Limb (tissue), 2 donors: ENCODE measurements at regions not wholly inside any gene's neighbourhood (a gene's known extent, or its start where the extent isn't known, plus 50 kb on each side); places are given as distances from the start of the nearest gene placed in this dataset.

Experiments
- DNase-seq, 2 donors: peaks; one replicate each; pipeline ENCODE4 v3.0.0-alpha.2; 2016; ENCODE audit errors: extremely low spot score in 2 of 2

DNA sequence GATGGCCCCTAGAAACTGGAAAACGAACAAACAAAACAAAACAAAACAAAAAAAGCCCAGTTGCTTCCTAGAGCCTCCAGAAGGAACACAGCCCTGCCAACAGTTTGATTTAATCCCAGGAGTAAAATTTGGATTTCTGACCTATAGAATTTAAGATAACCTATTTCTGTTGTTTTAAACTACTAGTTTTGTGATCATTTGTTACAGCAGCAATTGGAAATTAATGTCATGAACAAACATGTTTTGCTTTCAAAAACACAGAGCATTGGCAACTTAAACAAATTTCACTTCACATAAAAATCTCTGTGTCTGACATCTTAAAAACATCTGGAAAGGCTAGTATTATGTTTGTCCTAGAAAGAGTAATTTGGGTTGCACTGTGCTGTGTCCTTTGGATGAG, 437.3 kb downstream of the METTL15 start:
- DNase-seq, result no peak

DNA sequence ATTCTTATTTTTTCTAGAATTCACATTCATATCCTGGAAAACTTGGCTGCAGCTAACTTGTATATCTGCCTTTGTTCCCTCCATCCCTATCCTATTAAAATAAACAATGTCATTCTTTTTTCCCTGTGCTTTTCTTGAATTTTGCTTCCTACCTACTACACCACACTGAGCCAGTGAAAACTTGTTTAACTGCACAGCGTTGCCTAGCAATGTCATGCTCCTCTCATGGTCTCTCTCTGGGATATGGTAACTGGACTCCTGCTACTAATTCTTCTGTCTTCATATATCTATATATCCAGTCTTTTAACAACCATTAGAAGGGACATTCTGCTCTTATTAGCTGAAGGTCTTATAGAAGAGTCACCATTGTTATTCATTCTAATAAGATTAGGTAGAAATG, 434.4 kb downstream of the METTL15 start:
- peak in 1 of 2 donors; percentile 19 for DNase-seq

DNA sequence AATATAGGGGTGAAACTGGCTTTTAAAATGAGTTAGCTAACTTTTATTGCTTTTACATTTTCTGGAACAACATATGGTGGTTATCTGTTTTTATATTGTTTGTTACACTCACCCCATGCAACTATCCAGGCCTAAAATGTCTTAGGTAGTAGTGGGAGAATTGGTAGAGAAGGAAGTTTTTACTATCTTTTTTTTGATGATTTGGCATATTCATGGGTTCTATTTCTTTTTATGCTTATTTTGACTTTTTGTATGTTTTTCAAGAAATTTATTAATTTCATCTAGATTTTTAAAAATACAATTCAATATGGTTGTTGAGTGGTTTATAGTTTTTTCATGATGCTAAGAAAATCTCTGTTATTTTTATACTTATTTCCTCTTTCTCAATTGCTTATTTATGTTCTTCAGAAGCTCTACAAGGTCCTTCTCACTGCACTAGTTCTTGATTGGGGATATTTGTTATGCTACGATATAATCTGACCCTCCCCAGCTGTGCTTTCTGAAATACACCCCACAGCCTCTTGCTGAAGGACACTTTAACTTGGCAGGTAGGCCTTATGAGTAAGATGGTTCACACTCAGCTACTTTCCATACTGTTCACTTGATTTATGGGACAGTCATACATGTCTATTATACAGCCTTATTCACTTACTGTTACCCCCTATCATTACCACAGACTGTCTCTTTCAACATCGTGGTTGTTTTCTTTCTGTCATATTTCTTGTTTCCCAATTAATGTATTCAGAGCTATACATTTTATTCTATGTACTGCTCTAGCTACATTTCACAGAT, 431.2 kb downstream of the METTL15 start:
- no peak for DNase-seq

DNA sequence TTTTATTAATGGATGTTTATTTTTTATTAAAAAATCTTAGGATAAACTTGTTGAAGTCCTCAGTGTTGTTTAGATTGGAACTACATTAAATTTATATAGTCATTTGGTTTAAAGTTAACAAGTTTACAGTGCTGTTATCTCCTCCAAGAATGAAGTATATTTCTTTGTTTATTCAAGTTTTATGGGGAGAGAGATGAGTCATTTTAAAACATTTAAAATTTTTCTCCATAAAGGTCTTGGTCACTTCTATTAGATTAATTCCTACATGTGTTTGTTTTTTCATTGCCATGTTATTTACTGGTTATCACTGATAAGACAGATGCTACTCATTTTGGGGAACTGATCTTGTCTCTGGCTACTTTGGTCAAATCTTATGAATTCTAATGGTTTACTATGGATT, 429.6 kb downstream of the METTL15 start:
- DNase-seq, result no peak

DNA sequence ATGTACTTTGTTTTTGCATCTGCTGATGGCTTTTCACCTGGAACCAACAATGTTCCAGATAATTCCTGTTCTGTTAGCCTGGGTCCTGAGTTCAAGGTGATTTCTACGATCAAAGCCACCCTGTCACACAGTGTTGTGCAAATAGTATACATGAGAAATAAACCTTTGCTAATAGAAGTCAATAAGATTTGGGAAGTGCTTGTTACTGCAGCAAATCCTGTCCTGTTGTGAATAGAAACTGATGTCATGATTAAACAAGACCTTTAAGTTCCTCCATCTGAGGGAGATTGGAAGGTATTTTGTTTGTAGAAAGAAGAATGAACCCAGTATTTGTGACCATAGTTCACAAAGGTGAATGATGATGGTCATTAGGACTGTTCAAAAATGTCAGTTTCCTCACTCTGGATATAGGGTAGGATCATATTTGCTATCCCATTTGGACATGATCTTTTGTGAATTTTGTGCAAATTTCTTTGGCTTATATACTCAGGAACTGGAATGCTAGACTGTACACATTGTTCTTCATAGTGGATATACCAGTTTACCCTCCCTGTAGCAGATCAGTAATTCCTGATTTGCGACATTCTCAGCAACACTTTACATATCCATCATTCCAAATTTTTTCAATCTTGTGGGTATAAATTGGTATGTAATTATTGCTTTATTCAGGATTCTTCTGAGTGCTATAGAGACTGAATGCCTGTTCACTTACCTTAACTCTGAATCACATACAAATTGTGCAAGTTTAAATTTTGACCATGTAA, 428.5 kb downstream of the METTL15 start:
- no peak for DNase-seq

DNA sequence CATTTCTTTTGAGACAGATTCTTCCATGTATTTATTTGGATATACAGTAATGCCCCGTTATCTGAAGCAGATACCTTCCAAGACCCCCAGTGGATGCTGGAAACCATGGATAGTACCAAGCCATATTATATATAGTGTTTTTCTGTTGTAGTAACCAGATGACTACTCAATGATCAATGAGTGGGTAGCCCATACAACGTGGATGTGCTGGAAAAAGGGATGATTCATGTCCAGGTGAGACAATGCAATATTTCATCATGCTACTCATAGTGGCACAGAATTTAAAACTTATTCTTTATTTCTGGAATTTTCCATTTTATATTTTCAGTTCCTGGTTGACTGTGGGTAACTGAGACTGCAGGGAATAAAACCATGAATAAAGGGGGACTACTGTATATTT, 427.5 kb downstream of the METTL15 start:
- no peak for DNase-seq

DNA sequence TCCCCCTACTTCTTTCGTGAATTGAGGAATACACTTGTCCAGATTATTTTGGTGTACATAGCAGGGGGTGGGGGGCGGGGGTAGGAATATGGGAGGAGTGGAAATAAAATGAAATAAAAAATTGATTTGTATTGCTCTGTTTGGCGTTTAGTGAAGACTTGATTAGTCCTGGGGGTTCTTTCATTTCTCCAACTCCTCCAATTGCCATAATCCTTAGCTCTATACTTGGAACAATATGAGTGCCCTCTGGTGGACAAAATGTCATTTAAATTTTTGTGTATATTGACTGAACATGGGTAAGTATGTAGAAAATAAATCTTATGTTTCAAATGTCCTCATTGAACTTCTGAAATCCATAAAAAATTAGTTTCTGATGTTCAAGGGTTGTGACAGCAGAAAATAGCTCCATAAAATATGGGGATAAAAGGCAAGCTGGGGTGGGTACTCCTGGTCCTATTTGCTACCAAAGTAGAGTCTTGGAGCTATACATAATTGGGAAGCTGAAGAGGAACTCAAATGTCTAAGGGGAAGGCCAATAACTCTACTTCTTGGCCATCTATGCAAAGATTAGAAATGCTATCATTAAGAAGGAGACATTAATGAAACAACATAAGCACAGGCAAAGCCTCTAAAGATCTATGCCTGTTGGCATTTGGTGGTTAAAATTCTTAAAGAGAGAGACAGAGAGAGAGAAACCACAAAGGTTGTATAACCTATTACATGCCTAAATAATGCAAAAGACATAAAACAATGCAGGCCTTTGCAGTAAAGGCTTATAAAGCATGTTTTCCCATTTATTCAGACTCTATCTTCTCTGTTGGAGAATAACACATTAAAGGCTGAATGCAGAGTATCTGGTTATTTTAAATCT, 421.6 kb downstream of the METTL15 start:
- DNase-seq, result no peak

DNA sequence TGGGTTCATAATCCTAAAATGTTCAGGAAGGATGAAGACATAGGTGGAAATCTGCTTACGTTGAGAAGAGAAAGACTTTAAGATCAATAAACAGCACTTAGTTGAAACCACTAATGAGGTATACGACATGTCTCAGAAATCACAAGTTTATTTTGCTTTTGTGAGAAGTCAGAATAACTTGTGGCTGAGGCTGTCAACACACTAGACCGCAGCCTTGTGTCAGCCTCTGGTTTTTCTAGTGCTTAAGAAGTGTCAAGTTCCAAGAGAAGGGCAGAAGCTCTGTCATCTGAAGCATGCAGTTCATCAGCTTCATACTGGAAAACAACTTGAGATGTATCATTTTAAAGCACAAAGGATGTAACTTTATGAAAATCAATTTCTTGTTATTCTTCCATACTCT, 420.9 kb downstream of the METTL15 start:
- DNase-seq, result no peak

DNA sequence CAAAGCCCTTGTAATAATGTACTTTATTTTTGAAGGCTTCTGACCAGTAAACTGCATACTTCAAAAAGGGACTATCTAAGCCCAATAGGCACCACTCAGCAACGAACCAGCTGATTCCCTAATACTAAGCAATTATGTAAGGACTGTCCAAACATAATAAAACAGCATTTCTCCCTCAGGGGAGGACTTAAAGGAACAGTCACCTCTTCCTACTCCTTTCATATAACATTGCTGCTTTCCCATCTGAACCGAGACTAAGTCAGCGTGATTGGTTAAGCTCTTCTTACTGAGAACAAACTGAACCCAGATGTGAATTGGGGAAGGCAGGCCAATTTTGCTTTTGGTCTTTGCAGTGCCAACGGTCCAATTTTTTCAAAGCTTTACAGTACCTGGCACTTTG, 420.0 kb downstream of the METTL15 start:
- DNase-seq, result no peak

DNA sequence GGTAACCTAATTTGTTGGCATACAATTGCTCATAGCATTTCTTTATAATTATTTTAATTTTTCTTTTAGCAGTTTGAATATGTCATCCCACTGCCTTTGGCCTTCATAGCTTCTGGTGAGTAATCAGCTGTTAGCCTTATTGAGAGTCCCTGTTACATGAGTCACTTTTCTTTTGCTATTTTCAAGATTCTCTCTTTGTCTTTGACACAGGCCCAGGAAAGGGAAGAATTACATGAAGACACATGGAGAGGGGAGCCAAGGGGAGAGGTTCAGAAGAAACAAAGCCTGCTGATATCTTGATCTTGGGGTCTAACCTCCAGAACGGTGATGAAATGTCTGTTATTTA, 418.2 kb downstream of the METTL15 start:
- no peak for DNase-seq

DNA sequence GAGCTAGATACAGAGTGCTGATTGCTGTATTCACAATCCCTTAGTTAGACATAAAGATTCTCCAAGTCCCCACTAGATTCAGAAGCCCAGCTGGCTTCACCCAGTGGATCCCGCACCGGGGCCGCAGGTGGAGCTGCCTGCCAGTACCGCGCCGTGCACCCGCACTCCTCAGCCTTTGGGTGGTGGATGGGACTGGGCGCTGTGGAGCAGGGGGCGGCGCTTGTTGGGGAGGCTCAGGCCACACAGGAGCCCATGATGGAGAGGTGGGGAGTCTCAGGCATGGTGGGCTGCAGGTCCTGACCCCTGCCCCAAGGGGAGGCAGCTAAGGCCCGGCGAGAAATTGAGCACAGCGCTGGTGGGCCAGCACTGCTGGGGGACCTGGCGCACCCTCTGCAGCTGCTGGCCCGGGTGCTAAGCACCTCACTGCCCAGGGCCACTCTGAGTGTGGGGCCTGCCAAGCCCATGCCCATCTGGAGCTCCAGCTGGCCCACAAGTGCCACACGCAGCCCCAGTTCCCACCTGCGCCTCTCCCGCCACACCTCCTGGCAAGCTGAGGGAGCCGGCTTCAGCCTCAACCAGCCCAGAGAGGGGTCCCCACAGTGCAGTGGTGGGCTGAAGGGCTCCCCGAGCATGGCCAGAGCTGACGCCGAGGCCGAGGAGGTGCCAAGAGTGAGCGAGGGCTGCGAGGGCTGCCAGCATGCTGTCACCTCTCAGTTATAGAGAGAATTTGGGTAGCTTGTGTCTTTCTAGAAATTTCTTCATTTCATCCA, 417.6 kb downstream of the METTL15 start:
- no peak for DNase-seq

DNA sequence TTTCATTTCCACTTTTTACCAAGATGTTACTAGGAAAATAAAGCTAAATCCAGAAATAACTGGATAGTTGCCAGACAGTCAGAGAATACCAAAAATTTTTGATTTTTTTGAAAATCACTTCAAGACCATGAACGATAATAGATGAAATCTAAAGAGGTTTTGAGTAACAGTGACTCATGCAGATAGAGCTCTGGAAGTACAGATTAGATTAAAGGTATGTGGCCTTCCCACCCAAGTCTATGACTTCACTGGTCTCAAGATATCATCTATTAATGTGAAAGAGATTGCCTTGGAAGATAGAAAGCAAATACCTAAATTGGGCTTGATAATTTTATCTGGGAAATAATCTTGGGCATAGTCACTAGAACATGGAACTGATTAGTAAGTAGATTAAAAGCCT, 415.9 kb downstream of the METTL15 start:
- DNase-seq, result no peak

DNA sequence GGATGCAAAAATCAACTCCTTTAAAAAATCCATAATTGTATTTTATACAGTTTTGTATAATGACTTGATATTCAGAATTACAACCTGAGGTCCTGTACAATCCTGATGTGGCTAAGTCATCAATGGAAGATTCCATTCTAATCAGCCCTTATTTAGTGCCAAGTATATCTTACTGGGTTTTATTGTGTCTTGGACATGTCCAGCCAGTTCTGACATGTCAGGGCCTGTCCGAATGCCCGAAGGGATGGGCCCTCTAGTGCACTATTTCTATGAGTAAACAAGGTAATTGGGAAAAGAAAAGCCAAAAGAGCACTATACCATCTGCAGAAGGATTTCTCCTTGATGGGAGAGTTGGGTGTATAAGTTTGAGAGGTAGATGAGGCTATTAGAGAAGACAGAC, 412.9 kb downstream of the METTL15 start:
- no peak for DNase-seq

DNA sequence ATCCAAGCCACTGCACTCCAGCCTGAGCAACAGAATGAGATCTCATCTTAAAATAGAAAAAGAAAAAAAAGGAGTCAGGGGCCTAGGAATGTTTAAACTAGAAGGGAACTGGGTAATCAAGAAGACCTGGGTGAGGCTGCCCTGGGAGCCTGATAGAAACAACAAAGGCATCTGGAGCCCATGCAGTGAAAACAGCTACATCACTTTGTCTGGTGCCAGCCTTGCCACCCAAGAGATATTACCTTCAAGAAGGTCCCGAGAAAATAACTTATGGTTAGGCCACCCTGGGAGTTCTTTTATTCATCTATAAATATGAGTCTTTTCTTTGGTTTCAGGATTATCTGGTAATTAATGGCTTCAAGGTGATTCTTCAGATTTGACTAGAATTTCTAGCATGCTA, 412.1 kb downstream of the METTL15 start:
- DNase-seq, result no peak

DNA sequence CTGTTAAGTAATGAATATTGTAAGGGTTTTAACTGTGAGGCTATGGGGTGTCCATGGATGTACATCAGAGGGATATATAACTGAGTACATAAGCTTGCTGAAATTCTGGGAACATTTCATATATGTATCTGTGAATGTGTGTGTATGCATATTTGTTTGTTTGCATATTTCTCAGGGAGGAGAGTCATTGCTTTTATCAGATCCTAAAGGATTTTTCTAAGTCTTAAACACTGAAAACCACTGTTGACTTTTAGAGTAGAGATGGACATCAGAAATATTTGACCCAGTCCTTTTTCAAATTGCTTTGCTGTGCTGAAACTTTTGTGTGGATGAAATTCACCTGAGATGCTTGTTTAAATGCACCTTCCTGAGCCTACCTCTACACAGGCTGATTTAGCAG, 410.6 kb downstream of the METTL15 start:
- no peak for DNase-seq

DNA sequence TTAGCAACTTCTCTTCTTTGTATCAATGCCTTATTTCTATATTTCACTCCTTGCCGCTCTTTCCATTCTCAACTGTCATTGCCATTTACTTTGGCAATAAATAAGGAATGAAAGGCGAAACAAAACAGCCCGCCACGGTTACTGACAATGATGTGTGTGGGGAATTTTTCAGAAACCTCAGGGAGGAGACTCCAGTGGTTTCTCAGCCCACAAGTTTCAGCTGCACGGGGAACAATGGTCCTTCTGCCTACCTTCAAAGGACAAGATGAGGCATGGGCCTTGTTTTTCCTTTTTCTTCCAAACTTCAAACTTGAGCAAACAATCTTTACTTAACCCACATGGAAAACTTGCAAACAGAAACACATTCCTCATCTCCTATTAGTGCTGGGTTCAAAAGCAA, 409.4 kb downstream of the METTL15 start:
- DNase-seq, result no peak

DNA sequence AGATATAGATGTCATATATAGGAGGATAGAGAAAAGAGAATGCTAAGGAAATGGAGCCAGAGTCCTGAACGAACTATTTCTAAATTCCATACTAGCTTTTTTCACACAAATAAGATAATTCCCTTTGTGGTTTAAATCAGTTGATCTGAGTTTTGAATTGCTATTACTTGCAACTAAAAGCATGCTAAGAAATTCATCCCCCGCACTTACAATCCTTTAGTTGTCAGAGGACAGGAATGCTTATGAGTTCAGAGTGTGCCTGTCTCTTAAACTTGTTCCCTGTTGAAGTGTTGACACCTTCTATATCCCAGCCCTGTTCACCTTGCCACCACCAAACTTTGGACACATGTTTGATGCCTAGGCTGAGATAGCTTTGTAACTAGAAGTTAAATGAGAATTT, 406.2 kb downstream of the METTL15 start:
- DNase-seq, result no peak

DNA sequence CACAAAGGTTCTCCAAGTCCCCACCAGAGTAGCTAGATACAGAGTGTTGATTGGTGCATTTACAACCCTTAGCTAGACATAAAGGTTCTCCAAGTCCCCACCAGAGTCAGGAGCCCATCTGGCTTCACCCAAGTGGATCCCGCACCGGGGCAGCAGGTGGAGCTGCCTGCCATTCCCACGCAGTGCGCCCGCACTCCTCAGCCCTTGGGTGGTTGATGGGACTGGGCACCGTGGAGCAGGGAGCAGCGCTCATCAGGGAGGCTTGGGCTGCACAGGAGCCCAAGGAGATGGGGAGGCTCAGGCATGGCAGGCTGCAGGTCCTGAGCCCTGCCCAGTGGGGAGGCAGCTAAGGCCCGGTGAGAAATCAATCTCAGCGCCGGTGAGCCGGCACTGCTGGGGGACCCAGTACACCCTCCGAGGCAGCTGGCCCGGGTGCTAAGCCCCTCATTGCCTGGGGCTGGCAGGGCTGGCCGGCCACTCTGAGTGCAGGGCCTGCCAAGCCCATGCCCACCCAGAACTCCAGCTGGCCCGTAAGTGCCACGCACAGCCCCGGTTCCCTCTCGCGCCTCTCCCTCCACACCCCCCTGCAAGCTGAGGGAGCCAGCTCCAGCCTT, 404.1 kb downstream of the METTL15 start:
- no peak for DNase-seq

DNA sequence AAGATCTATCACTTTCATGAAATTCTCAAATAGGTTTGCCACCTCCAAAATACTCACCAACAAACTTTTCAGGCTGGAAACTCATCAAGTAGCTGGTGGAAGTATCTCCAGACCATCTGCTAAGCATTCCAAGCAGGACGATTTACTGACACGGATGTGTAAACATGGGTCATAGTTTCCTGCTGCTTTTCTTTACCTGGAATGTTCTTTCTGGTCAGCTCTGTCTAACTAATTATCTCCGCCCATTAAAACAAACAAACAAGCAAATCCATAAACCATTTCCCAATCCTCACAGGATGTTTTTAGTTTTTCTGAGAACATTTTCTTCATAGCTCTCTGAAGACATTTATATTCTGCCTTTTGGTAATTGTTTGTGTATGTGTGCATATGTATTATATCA, 397.0 kb downstream of the METTL15 start:
- DNase-seq, result no peak

DNA sequence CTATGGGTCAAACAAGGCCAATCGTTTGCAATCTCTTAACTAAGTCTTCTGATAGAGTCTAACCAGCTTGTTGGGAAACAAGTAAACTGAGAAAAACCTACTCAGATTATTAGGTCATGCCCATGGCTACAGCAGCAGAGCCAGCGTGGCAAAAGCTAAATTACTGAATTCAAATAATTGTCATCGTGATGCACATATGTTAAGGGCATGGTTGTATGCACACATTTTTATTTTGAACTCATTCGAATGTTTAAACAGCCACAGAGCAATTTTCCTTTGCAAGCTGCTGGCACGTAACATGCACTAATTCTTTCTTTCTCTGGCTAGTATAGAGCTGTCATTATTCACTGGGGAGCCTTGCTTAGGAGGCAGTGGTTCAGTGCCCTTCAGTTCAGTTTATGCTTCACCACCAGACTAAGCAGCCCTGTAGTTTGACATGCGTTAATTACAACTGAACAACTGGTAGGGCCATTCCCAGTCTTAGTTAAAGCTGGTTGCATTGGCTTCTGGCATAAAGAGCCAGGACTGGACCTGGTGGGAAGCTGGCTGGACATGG, 396.4 kb downstream of the METTL15 start:
- no peak for DNase-seq

DNA sequence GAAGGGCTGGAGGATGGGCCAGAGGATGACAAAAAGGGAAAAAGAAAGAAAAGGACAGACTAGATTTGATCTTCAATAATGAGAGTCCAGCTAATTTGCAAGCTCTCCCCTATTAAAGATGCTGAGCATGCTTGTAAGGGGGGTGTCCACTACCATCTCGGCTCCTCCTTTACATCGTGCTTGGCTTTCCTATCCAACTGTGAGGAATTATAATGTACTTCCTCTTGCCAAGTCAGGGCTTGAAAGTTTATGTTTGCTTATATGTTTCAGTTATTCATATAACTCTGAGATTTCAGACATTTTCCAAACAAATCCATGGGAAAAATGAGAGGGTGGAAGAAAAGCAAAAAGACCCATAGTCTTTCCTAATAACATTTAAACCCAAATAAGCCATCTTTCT, 387.1 kb downstream of the METTL15 start:
- no peak for DNase-seq
